Trophoblast cell (in vitro differentiated cells and primary cell): ENCODE measurements at regions not wholly inside any gene's neighbourhood (a gene's known extent, or its start where the extent isn't known, plus 50 kb on each side); places are given as distances from the start of the nearest gene placed in this dataset.

Source experiments
- DNase-seq, 2 donors: peaks; one replicate each; pipeline ENCODE4 v3.0.0-alpha.2; 2016
- H2AFZ ChIP-seq: 2 replicates; pipeline ENCODE4 v1.6.1; 2013; ENCODE audit warnings: low read length, moderate library complexity, mild to moderate bottlenecking; ENCODE audit not compliant: insufficient read depth, poor library complexity
- H2AK5ac ChIP-seq: 2 replicates; pipeline ENCODE4 v1.6.1; 2013; ENCODE audit warnings: mild to moderate bottlenecking, low read length
- H2BK120ac ChIP-seq: 2 replicates; pipeline ENCODE4 v1.6.1; 2013; ENCODE audit warnings: low read length, mild to moderate bottlenecking, moderate library complexity; ENCODE audit not compliant: insufficient read depth, poor library complexity
- H2BK12ac ChIP-seq: 2 replicates; pipeline ENCODE4 v1.6.1; 2013; ENCODE audit warnings: mild to moderate bottlenecking, low read length, moderate library complexity
- H2BK5ac ChIP-seq: 2 replicates; pipeline ENCODE4 v1.6.1; 2013; ENCODE audit warnings: low read length, low read depth, moderate library complexity, mild to moderate bottlenecking; ENCODE audit not compliant: poor library complexity
- H3K14ac ChIP-seq: 2 replicates; pipeline ENCODE4 v1.6.1; 2013; ENCODE audit warnings: mild to moderate bottlenecking, low read length
- H3K18ac ChIP-seq: 2 replicates; pipeline ENCODE4 v1.6.1; 2013; ENCODE audit warnings: mild to moderate bottlenecking, low read length
- H3K23ac ChIP-seq: 2 replicates; pipeline ENCODE4 v1.6.1; 2013; ENCODE audit warnings: low read length
- H3K27ac ChIP-seq: 2 replicates; pipeline ENCODE4 v1.5.1; 2013; ENCODE audit warnings: low read depth, mild to moderate bottlenecking, inconsistent platforms, low read length, moderate library complexity
- H3K27me3 ChIP-seq: 2 replicates; pipeline ENCODE4 v1.6.1; 2013; ENCODE audit warnings: inconsistent platforms, mild to moderate bottlenecking, low read length, moderate library complexity; ENCODE audit not compliant: insufficient read depth
- H3K36me3 ChIP-seq, 2 experiments: 1 replicate in 1 of 2; 2 replicates in 1 of 2; pipeline ENCODE4 v1.6.1; 2013; ENCODE audit warnings: low read length in 2 of 2, mild to moderate bottlenecking in 2 of 2, moderate library complexity in 1 of 2; ENCODE audit not compliant: insufficient read depth in 2 of 2, control insufficient read depth in 1 of 2
- H3K4ac ChIP-seq: 2 replicates; pipeline ENCODE4 v1.6.1; 2013; ENCODE audit warnings: low read depth, mild to moderate bottlenecking, low read length, moderate library complexity
- H3K4me1 ChIP-seq, 2 experiments: 1 replicate in 1 of 2; 2 replicates in 1 of 2; pipeline ENCODE4 v1.6.1; 2013; ENCODE audit warnings: low read length in 2 of 2, mild to moderate bottlenecking in 2 of 2, moderate library complexity in 1 of 2; ENCODE audit not compliant: insufficient read depth in 2 of 2, control insufficient read depth in 1 of 2
- H3K4me2 ChIP-seq: 2 replicates; pipeline ENCODE4 v1.6.1; 2013; ENCODE audit warnings: inconsistent platforms, mild to moderate bottlenecking, low read length, moderate library complexity
- H3K4me3 ChIP-seq: 2 replicates; pipeline ENCODE4 v1.5.1; 2013; ENCODE audit warnings: mild to moderate bottlenecking, low read depth, low read length, inconsistent platforms
- H3K79me1 ChIP-seq: one replicate; pipeline ENCODE4 v1.6.1; 2013; ENCODE audit warnings: low read length
- H3K79me2 ChIP-seq: 2 replicates; pipeline ENCODE4 v1.6.1; 2013; ENCODE audit warnings: low read length, mild to moderate bottlenecking; ENCODE audit not compliant: control insufficient read depth, insufficient read depth, poor library complexity
- H3K9ac ChIP-seq: 2 replicates; pipeline ENCODE4 v1.6.1; 2013; ENCODE audit warnings: mild to moderate bottlenecking, low read length
- H3K9me3 ChIP-seq: 2 replicates; pipeline ENCODE4 v1.6.1; 2013; ENCODE audit warnings: low read depth, mild to moderate bottlenecking, control low read depth, inconsistent platforms, low read length; ENCODE audit not compliant: insufficient read depth
- H4K12ac ChIP-seq: 2 replicates; pipeline ENCODE4 v1.6.1; 2013; ENCODE audit warnings: low read depth, mild to moderate bottlenecking, low read length, moderate library complexity
- H4K8ac ChIP-seq: 2 replicates; pipeline ENCODE4 v1.6.1; 2013; ENCODE audit warnings: low read depth, mild to moderate bottlenecking, low read length, moderate library complexity
- H4K91ac ChIP-seq: one replicate; pipeline ENCODE4 v1.6.1; 2013; ENCODE audit warnings: low read depth, mild to moderate bottlenecking, low read length, moderate library complexity
- WGBS: extraction: QIAGEN DNeasy Blood & Tissue Kit; methylation state at CpG from one replicate; pipeline ENCODE4 v1.1.7; 2013; ENCODE audit warnings: missing lambda C conversion rate; ENCODE audit not compliant: insufficient read length, insufficient coverage; ENCODE audit errors: extremely low coverage; 5-methylcytosine and 5-hydroxymethylcytosine counted together

DNA sequence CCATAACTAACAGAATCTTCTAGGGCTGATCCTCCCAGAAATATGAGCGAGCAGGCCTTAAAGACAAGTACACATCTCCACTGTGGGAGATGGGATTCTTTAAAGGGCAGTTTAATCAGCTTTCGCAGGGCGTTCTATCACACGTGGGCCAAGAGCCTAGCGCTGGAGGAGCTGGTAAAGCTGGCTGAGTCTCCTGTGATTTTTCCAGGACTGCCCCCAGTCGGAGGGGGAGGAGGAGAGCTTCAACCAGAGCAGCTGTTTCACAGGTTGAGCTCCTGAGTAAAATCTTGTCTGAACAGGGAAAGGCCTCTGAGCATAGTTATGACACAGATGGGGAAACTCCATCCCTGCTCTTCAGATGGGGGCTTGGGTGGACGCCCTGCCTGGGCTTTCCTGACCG lies 87.0 kb downstream of the ZNF365 start:
- Histone ChIP-seq H3K4me2 (no peak overlapping the region), H3K14ac (no peak overlapping the region), H3K18ac (no peak overlapping the region), H2BK12ac (no peak overlapping the region), H4K12ac (no peak overlapping the region), H2BK120ac (no peak overlapping the region), H2AFZ (no peak overlapping the region), H3K79me1 (no peaks in the 10 kb centered on the region), H3K27me3 (no peaks in the 10 kb centered on the region), H3K36me3 (no peaks in the 10 kb centered on the region), H3K9ac (no peak overlapping the region), H3K79me2 (no peaks in the 10 kb centered on the region), H3K4me1 (no peaks in the 10 kb centered on the region), H3K4me3 (no peak overlapping the region), H3K27ac (no peak overlapping the region), H3K4ac (no peak overlapping the region), H4K8ac (no peak overlapping the region), H3K9me3 (peaks cover 4% of the 10 kb centered on the region), H2AK5ac (no peak overlapping the region), H4K91ac (no peak overlapping the region), H2BK5ac (no peak overlapping the region), H3K23ac (no peak overlapping the region)
- no peak for DNase-seq
- no CpG with 5 or more reads among the region's 8 CpGs for WGBS

DNA sequence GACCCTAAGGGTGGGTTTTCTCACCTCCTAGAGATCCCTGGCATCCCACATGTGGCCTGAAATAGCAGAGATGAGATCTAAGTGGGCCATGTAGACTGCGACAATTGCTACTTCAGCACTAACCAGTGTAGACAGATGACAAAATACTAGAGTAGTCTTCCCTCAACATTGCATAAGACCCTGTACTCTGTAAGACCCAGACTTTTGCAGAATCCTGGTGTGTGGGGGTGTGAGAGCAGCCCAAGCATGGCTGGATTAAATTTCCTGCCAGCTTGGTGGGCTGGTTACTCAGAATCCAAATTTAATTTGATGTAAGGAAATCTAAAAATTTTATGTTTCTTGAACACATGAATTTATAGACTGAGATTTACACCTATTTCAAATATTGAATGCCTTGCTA lies 88.3 kb downstream of the ZNF365 start:
- no peak overlapping the region for H3K23ac ChIP-seq

DNA sequence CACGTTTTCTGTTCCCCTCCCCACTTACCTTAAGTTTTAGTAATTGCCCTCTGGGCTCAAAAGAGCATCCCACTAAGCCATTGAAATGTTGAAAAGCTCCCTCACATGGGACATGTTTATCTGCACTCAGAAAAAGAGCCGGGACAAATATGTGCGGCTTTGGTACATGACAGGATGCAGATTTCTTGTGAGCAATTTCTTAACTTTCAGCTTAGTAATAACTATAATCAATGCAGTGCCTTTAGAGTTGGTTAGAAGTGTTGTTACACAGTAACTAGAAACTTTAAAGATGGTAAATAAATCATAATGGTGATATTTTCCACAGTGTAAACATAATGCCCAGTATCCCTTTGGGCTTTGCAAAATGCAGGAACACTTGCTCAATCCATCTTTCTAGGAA lies 89.2 kb downstream of the ZNF365 start:
- peaks cover 4% of the 10 kb centered on the region for H3K9me3 ChIP-seq
- no peak overlapping the region for H2AFZ ChIP-seq
- no peak overlapping the region for H3K4me2 ChIP-seq
- no peak overlapping the region for H3K9ac ChIP-seq
- H3K36me3 ChIP-seq: no peaks in the 10 kb centered on the region
- no peak overlapping the region for H2BK5ac ChIP-seq
- H4K8ac ChIP-seq: no peak overlapping the region
- no CpG with 5 or more reads among the region's 3 CpGs for WGBS
- no peaks in the 10 kb centered on the region for H3K27me3 ChIP-seq
- no peak overlapping the region for H4K91ac ChIP-seq
- no peak overlapping the region for H3K18ac ChIP-seq
- no peak overlapping the region for H4K12ac ChIP-seq
- H3K79me1 ChIP-seq: no peaks in the 10 kb centered on the region
- H2AK5ac ChIP-seq: no peak overlapping the region
- H3K4ac ChIP-seq: no peak overlapping the region
- H2BK120ac ChIP-seq: no peak overlapping the region
- no peak overlapping the region for H3K23ac ChIP-seq
- H3K4me3 ChIP-seq: no peak overlapping the region
- no peaks in the 10 kb centered on the region for H3K79me2 ChIP-seq
- no peak overlapping the region for H3K27ac ChIP-seq
- H2BK12ac ChIP-seq: no peak overlapping the region
- no peak overlapping the region for H3K14ac ChIP-seq
- DNase-seq: no peak
- no peaks in the 10 kb centered on the region for H3K4me1 ChIP-seq

More for the DNA sequence above, 88.3 kb downstream of the ZNF365 start:
- H3K79me2 ChIP-seq: no peaks in the 10 kb centered on the region
- H4K12ac ChIP-seq: no peak overlapping the region
- H2BK120ac ChIP-seq: no peak overlapping the region
- no peak overlapping the region for H2BK12ac ChIP-seq
- H3K14ac ChIP-seq: no peak overlapping the region
- H3K36me3 ChIP-seq: no peaks in the 10 kb centered on the region
- H4K91ac ChIP-seq: no peak overlapping the region
- no peaks in the 10 kb centered on the region for H3K4me1 ChIP-seq
- no peak overlapping the region for H3K18ac ChIP-seq
- H3K27me3 ChIP-seq: no peaks in the 10 kb centered on the region
- WGBS: no CpG with 5 or more reads among the region's 1 CpG
- H3K4me3 ChIP-seq: no peak overlapping the region
- no peak overlapping the region for H3K9ac ChIP-seq
- no peak overlapping the region for H3K27ac ChIP-seq
- H4K8ac ChIP-seq: no peak overlapping the region
- H2AFZ ChIP-seq: no peak overlapping the region
- H3K79me1 ChIP-seq: no peaks in the 10 kb centered on the region
- H3K4ac ChIP-seq: no peak overlapping the region
- H3K4me2 ChIP-seq: no peak overlapping the region
- DNase-seq: no peak
- H3K9me3 ChIP-seq: peaks cover 4% of the 10 kb centered on the region
- H2AK5ac ChIP-seq: no peak overlapping the region
- no peak overlapping the region for H2BK5ac ChIP-seq

DNA sequence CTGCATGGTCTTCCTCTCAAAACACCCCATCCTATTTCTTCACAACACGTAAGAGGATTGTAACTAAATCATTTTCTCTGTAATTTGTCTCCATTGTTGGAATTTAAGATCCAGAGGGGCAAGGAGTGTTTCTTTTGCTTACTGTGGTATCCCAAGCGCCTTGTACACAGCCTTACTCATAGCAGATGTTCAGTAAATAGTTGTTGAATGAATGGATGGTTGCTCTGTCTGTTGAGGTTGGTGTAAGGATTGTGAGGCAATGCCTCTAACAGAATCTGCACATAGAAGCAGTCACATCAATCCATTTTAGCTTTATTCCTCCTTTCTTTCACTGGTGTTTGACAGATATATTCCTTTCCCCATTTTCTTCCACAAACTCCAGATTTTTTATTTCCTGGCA lies 90.1 kb downstream of the ZNF365 start:
- Histone ChIP-seq H3K79me2 (no peaks in the 10 kb centered on the region), H2BK5ac (no peak overlapping the region), H3K79me1 (no peaks in the 10 kb centered on the region), H3K4me3 (no peak overlapping the region), H3K36me3 (no peaks in the 10 kb centered on the region), H2BK12ac (no peak overlapping the region), H3K4ac (no peak overlapping the region), H3K9ac (no peak overlapping the region), H3K18ac (no peak overlapping the region), H2AK5ac (no peak overlapping the region), H3K23ac (no peak overlapping the region), H3K14ac (no peak overlapping the region), H4K8ac (no peak overlapping the region), H3K4me1 (no peaks in the 10 kb centered on the region), H3K27ac (no peak overlapping the region), H4K12ac (no peak overlapping the region), H3K4me2 (no peak overlapping the region), H3K9me3 (peaks cover 4% of the 10 kb centered on the region), H2AFZ (no peak overlapping the region), H3K27me3 (no peaks in the 10 kb centered on the region), H2BK120ac (no peak overlapping the region), H4K91ac (no peak overlapping the region)
- WGBS: no CpG with 5 or more reads among the region's 2 CpGs
- no peak for DNase-seq
